Effector CD8-positive, alpha-beta T cell (primary cell): ENCODE measurements at regions not wholly inside any gene's neighbourhood (a gene's known extent, or its start where the extent isn't known, plus 50 kb on each side); places are given as distances from the start of the nearest gene placed in this dataset.

Experiments used
- DNase-seq: peaks from one replicate; lab custom pipeline; 2025; lab: John Stamatoyannopoulos, UW

DNA sequence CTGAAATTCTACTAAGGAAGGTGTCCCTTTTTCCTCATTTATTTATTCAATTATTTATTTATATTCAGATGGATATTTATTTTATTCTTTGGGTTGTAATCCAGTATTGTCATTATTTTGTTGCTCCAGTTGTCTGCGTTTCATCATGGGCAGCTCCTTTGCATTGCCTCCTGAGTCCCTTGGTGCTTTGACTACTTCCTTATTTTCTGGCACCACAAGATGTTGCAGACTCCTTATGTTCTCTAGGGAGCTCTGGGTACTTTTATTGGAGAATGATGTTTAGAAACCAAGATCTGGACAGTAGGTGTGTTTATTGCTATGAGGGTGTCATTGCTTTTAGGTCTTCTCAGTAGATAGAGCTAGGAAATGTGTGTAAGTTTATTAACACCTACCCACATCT, 59.9 kb upstream of the ERRFI1 start:
- DNase-seq, result no peak

DNA sequence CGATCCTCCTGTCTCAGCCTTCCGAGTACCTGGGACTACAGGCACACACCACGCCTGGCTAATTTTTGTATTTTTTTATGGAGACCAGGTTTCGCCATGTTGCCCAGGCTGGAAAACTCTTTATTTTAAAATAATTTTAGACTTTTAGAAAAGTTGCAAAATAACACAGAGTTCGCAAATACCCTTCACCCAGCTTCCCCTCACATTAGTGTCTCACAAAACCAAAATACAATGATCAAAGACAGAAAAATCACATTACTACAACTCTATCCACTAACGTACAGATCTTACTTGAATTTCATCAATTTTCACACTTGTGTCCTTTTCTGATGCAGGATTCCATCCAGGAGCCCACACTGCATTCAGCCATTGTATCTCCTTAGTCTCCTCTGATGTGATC, 58.8 kb upstream of the ERRFI1 start:
- no peak for DNase-seq

DNA sequence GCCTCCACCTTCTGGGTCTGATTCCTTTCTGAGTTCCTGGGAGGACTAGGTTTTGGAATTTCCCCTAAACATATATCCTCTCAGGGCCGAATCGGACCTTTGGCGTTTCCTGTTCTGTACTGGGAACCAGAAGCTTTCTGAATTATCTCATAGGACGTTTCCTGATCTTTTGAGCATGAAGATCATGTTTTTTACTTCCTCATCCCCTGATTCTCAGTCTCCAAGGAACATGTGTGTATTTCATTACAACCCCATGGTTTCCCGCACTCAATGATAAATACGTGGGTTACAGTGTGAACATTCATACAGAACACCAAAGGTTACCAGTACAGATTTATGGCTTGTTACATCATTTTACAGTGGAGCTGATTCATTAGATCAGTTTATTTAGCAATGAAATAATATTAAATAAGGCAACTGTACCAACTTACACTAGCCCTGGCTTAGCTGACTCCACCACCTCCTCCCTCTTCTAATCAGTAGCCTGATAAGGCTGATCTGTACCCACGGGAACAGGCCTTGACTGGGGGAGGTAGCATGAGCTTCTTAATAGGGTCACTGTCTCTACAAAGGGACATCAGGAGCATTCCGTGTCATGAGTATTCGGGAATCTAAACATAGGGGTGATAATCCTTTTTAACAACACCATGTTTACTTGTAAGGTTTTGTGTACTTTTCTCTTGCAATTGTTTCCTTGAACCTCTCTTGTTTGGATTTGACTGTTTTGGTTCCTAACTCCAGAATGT, 57.8 kb upstream of the ERRFI1 start:
- no peak for DNase-seq

DNA sequence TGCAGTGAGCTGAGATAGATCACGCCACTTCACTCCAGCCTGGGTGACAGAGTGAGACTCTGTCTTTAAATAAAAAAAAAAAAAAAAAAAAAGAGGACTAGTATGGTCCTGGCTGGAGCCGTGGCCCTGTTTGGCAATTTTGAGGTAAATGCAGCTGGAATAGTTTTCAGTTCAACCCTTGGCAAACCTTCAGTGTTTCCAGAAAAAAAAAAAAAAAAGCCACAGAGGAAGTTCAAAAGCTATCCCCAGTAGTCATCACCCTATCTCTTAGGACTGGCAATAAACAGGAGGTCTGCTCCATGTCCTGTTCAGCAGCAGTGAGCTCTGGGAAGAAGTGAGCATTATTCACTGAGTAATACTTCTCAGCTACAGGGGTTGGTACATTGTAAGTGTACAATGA, 56.8 kb upstream of the ERRFI1 start:
- no peak for DNase-seq

DNA sequence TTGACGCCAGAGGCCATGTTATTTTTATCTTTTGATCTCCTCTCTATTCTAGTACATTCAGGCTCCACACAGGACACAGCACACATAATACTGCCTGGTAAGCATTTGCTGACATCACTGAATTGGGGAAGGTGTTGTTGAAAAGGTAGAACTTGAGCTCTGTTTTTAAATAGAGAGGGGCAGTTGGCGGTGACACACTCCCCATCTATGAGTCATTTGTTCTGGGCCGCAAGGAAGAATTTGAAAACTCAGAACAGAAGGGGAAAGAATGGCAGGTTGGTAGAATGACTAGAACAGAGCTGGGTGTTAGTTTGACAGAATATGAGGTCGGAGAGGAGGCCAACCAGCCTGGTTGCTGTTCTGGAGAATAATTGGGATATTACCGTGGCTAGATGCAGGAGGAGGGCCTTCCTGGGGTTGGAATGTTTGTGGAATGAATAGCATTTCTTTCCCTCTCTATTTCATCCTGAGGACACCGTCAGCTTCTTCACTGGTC, 52.1 kb upstream of the ERRFI1 start:
- no peak for DNase-seq

DNA sequence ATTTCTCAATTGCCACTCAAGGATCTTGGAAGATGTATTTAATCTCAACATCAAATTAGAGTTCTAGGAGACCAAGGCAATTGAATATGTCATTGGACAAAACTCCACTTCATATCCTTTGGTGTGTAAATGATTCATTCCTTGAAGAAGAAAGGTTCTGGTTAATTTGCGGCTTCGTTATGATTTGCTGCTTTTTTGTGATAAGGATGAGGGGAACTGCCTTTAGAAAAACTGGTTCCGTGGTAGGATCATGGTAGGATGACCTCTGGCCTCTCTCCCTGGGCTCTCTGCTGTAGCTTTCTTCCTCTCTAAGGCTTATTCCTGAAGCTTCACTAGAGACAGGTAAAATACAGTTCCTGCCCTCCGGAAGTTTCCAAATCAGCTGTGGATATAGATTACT, 51.5 kb upstream of the ERRFI1 start:
- DNase-seq, result no peak

DNA sequence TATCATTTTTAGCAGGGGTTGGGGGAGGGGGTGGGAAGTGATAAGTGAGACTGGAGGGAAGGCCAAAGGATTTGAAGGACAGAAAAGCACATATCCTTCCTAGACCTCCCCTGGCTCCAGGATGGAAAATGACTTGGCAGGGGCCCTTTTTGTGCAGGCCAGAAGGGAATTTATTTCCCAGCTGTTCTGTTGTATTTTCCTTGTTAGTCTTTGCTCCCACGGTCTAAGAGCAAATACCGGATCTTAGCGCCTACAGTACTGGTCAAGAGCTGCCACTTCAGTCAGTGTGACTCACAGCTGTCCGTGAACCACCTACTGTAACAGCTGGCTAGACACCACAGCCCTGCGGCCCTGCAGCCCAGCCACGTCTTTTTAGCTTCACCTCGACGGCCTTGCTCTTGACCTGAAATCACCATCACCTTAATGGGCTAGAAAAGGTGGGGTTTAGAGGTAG, 51.0 kb upstream of the ERRFI1 start:
- DNase-seq, result no peak

DNA sequence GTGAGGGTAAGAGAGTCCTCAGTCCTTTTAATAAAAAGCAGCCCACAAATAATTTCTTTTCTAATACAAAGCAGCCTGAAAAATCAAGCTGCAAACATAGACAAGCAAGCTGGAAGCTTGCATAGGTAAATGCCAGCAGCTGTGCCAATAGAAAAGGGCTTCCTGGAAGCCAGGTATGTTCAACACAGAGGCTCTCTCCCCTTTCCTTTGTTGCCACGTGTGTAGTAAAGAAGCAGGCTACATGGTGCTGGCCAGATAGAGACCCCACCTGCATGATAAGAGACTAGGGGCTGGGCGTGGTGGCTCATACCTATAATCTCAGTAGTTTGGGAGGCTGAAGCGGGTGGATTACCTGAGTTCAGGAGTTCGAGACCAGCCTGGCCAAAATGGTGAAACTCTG, 50.1 kb upstream of the ERRFI1 start:
- DNase-seq, result no peak
